Osteoblast (primary cell): ENCODE measurements at regions not wholly inside any gene's neighbourhood (a gene's known extent, or its start where the extent isn't known, plus 50 kb on each side); places are given as distances from the start of the nearest gene placed in this dataset.
A peak's percentile ranks its signal among the peaks of the same experiment; 100 is the strongest.

Experiments
- DNase-seq: peaks from one replicate; pipeline ENCODE4 v3.0.0; 2011; ENCODE audit warnings: low spot score, mixed read lengths; ENCODE audit not compliant: insufficient read length; ENCODE audit errors: missing footprints
- H2AFZ ChIP-seq: 2 replicates; pipeline ENCODE4 v1.6.0; 2011; ENCODE audit warnings: mild to moderate bottlenecking, low read length
- H3K27ac ChIP-seq: 2 replicates; pipeline ENCODE4 v1.5.1; 2011; ENCODE audit warnings: mild to moderate bottlenecking, low read depth, low read length, moderate library complexity
- H3K27me3 ChIP-seq: 2 replicates; pipeline ENCODE4 v1.6.0; 2012; ENCODE audit warnings: mild to moderate bottlenecking, control low read depth, inconsistent platforms, low read length, moderate library complexity; ENCODE audit not compliant: insufficient read depth
- H3K36me3 ChIP-seq: 2 replicates; pipeline ENCODE4 v1.5.1; 2011; ENCODE audit warnings: mild to moderate bottlenecking, low read length, control low read depth, moderate library complexity; ENCODE audit not compliant: insufficient read depth
- H3K4me1 ChIP-seq: 2 replicates; pipeline ENCODE4 v1.5.1; 2011; ENCODE audit warnings: mild to moderate bottlenecking, low read length, control low read depth, moderate library complexity; ENCODE audit not compliant: insufficient read depth
- H3K4me2 ChIP-seq: 2 replicates; pipeline ENCODE4 v1.6.0; 2011; ENCODE audit warnings: mild to moderate bottlenecking, low read length; ENCODE audit not compliant: insufficient read depth
- H3K4me3 ChIP-seq: fragments of 200-600 bp; sonication (generic); 3 replicates; pipeline ENCODE4 v1.5.1; 2012; ENCODE audit warnings: mild to moderate bottlenecking, low read length, inconsistent platforms; ENCODE audit not compliant: insufficient read depth
- H3K79me2 ChIP-seq: 2 replicates; pipeline ENCODE4 v1.6.0; 2012; ENCODE audit warnings: mild to moderate bottlenecking, low read length, control low read depth, inconsistent platforms; ENCODE audit not compliant: insufficient read depth
- H3K9me3 ChIP-seq: 2 replicates; pipeline ENCODE4 v1.5.1; 2011; ENCODE audit warnings: low read depth, low read length, control low read depth
- H4K20me1 ChIP-seq: 2 replicates; pipeline ENCODE4 v1.6.0; 2012; ENCODE audit warnings: mild to moderate bottlenecking, low read length, control low read depth; ENCODE audit not compliant: insufficient read depth
- TF ChIP-seq, protein P1 (sequence below): IDR thresholded peaks from 2 replicates; pipeline ENCODE4 v1.5.1; 2011; ENCODE audit warnings: mild to moderate bottlenecking, low read depth, low read length, moderate library complexity; ENCODE audit errors: extremely low read depth

DNA sequence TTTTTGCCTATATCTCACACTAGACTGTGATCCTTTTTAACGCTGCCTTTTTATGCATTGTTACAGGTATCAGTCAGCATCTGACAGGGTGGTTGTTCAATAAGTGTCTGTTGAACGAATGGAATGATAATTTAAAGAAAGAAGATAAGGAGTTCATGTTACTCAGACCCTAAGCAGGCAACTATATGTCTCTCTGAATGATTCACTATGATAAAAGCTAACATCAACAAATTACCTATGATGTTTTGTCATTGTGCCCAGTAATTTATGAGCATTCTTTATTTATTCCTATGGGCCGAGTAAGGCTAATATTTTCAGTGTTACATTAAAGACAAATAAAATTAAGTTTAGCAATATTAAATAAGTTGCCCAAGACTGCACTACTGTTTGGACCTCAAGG lies 435.0 kb upstream of the KIF2B start:
- TF ChIP-seq, protein P1, sequence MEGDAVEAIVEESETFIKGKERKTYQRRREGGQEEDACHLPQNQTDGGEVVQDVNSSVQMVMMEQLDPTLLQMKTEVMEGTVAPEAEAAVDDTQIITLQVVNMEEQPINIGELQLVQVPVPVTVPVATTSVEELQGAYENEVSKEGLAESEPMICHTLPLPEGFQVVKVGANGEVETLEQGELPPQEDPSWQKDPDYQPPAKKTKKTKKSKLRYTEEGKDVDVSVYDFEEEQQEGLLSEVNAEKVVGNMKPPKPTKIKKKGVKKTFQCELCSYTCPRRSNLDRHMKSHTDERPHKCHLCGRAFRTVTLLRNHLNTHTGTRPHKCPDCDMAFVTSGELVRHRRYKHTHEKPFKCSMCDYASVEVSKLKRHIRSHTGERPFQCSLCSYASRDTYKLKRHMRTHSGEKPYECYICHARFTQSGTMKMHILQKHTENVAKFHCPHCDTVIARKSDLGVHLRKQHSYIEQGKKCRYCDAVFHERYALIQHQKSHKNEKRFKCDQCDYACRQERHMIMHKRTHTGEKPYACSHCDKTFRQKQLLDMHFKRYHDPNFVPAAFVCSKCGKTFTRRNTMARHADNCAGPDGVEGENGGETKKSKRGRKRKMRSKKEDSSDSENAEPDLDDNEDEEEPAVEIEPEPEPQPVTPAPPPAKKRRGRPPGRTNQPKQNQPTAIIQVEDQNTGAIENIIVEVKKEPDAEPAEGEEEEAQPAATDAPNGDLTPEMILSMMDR: no peak
- Histone ChIP-seq H3K36me3 (no peaks in the 10 kb centered on the region), H3K4me2 (no peak overlapping the region), H3K79me2 (no peaks in the 10 kb centered on the region), H2AFZ (no peak overlapping the region), H3K4me1 (no peaks in the 10 kb centered on the region), H3K27me3 (no peaks in the 10 kb centered on the region), H3K9me3 (no peaks in the 10 kb centered on the region), H3K27ac (no peak overlapping the region), H4K20me1 (no peaks in the 10 kb centered on the region), H3K4me3 (no peak overlapping the region)
- peak; percentile 3 for DNase-seq

DNA sequence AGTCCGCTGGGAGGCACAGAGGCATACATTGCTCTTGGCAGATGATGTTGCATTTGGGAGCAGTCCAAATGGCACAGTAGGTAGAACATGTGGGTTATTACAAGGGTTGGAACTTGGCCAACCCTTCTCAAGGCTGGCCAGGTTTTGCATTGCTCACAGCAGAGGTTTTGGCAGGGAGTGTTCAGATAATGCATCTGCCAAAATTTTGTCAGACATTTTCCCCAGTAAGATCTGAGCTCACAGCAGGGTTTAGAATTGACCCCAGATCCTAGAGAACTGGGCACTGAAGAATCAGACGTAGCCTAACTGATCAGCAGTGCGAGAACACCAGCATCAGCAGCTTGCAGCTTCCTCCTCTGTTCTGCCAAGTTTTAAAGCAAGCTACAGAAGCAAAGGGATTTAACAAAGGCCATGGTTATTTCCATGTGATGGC lies 468.8 kb upstream of the KIF2B start:
- Histone ChIP-seq H3K4me1 (no peaks in the 10 kb centered on the region), H2AFZ (no peak overlapping the region), H3K4me3 (no peak overlapping the region), H3K79me2 (no peaks in the 10 kb centered on the region), H3K36me3 (no peaks in the 10 kb centered on the region), H3K27me3 (no peaks in the 10 kb centered on the region), H3K27ac (no peak overlapping the region), H3K9me3 (peaks cover 2% of the 10 kb centered on the region), H3K4me2 (no peak overlapping the region), H4K20me1 (no peaks in the 10 kb centered on the region)
- no peak for DNase-seq
- TF ChIP-seq, protein P1: no peak

DNA sequence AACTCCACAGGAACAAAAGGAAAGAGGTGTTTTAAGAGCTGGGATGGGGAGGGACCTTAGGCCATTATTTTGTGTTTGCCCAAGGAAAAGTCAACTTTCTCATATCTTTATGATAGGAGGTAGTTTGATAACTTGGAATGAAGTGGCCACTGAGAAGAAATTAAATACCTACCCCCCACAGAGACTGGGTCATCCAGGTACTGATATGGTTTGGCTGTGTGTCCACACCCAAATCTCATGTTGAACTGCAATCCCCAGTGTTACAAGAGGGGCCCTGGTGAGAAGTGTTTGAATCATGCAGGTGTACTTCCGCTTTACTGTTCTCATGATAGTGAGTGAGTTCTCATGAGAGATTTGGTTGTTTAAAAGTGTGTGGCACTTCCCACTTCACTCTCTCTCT lies 477.9 kb upstream of the KIF2B start:
- no peaks in the 10 kb centered on the region for H3K9me3 ChIP-seq
- H2AFZ ChIP-seq: no peak overlapping the region
- H3K36me3 ChIP-seq: no peaks in the 10 kb centered on the region
- H3K4me3 ChIP-seq: no peak overlapping the region
- H4K20me1 ChIP-seq: no peaks in the 10 kb centered on the region
- H3K27me3 ChIP-seq: no peaks in the 10 kb centered on the region
- DNase-seq: no peak
- H3K79me2 ChIP-seq: no peaks in the 10 kb centered on the region
- H3K27ac ChIP-seq: no peak overlapping the region
- TF ChIP-seq, protein P1: no peak
- no peak overlapping the region for H3K4me2 ChIP-seq
- H3K4me1 ChIP-seq: no peaks in the 10 kb centered on the region

DNA sequence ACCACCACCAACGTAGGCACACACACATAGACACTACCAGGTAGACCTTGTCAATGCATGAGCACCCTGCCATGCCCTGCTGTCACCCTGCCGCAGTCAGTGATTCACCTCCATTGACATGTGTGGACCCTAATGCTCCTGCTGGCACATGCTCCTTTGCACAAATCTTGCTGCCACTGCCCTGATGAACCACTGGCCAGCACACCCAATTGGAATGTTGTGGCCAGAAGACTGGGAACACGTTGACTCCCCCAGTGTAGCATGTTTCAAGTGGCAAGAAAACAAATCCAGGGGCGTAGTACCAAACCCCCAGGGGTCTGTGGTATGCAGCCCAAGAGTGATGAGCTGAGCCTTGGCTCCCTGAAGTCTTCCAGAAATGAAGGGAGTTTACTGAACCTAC lies 486.4 kb upstream of the KIF2B start:
- TF ChIP-seq, protein P1: no peak
- H3K4me3 ChIP-seq: no peak overlapping the region

More for the DNA sequence above, 486.4 kb upstream of the KIF2B start:
- no peaks in the 10 kb centered on the region for H3K36me3 ChIP-seq
- no peaks in the 10 kb centered on the region for H3K4me1 ChIP-seq
- H3K79me2 ChIP-seq: no peaks in the 10 kb centered on the region
- H2AFZ ChIP-seq: no peak overlapping the region
- DNase-seq: no peak
- no peak overlapping the region for H3K4me2 ChIP-seq
- no peaks in the 10 kb centered on the region for H3K27me3 ChIP-seq
- H3K27ac ChIP-seq: no peak overlapping the region
- H3K9me3 ChIP-seq: no peaks in the 10 kb centered on the region
- H4K20me1 ChIP-seq: no peaks in the 10 kb centered on the region
